Sciatic nerve (tissue), 2 donors: ENCODE measurements at regions not wholly inside any gene's neighbourhood (a gene's known extent, or its start where the extent isn't known, plus 50 kb on each side); places are given as distances from the start of the nearest gene placed in this dataset.
"Not testable (repeated sequence)": the region's sequence is repeated elsewhere in the genome, so short reads cannot be mapped to it uniquely, and the experiment has no call there.

Experiments
- ATAC-seq: fragments of 200-7000 bp; cut with Tn5 transposase; one replicate; pipeline ENCODE4 v1.9.1; 2020; ENCODE audit warnings: mild to moderate bottlenecking, moderate library complexity
- DNase-seq: peaks from one replicate; pipeline ENCODE4 v3.0.0-alpha.2; 2020; ENCODE audit warnings: low spot score
- intact Hi-C: fragments of 100-400 bp; cut with DNase I; formaldehyde crosslinking; loops from one replicate; pipeline ENCODE4 v1.14.2; 2022
- donor health status: DM: no; HTN: no; CAD: no.
- donor health status: DM: no; HTN: no; CAD: no.

- ATAC-seq (no peak), DNase-seq (no peak)
- intact Hi-C loops, result no loop called here
Observed at GRCh38 chr13:56459286-56459685, 681.4 kb upstream of the PRR20A start.

- DNase-seq (no peak), ATAC-seq (no peak)
- intact Hi-C loops, result no loop called here
Observed at GRCh38 chr13:56501750-56502149, 639.0 kb upstream of the PRR20A start.

- intact Hi-C loops, result no loop called here
- ATAC-seq (no peak), DNase-seq (no peak)
Observed at GRCh38 chr13:56510836-56511235, 629.9 kb upstream of the PRR20A start.

- DNase-seq, ATAC-seq, intact Hi-C loops: not testable (repeated sequence)
Observed at GRCh38 chr13:56512336-56512735, 628.4 kb upstream of the PRR20A start.

GRCh38 chr13:56515441-56515840 lies 625.3 kb upstream of the PRR20A start:
- DNase-seq, result no peak
- intact Hi-C loops, result no loop called here
- ATAC-seq, result no peak

- intact Hi-C loops, result no loop called here
- DNase-seq (no peak), ATAC-seq (no peak)
Observed at GRCh38 chr13:56528040-56528790, 612.5 kb upstream of the PRR20A start.

GRCh38 chr13:56530096-56530495 lies 610.6 kb upstream of the PRR20A start:
- ATAC-seq (no peak), DNase-seq (no peak)
- intact Hi-C loops, result no loop called here

GRCh38 chr13:56547921-56548320 lies 592.8 kb upstream of the PRR20A start:
- DNase-seq, intact Hi-C loops, ATAC-seq: not testable (repeated sequence)

- ATAC-seq (no peak), DNase-seq (no peak)
- intact Hi-C loops, result no loop called here
Observed at GRCh38 chr13:56558698-56559320, 581.9 kb upstream of the PRR20A start.

GRCh38 chr13:56561327-56561726 lies 579.4 kb upstream of the PRR20A start:
- ATAC-seq (no peak), DNase-seq (no peak)
- intact Hi-C loops, result no loop called here

- intact Hi-C loops, result no loop called here
- no peak for ATAC-seq
- no peak for DNase-seq
Observed at GRCh38 chr13:56563663-56564062, 577.1 kb upstream of the PRR20A start.

- intact Hi-C loops, result no loop called here
- DNase-seq, result no peak
- no peak for ATAC-seq
Observed at GRCh38 chr13:56586976-56587375, 553.7 kb upstream of the PRR20A start.

- ATAC-seq (no peak), DNase-seq (no peak)
- intact Hi-C loops, result no loop called here
Observed at GRCh38 chr13:56615572-56615971, 525.1 kb upstream of the PRR20A start.

- ATAC-seq, result no peak
- DNase-seq, result no peak
- intact Hi-C loops, result no loop called here
Observed at GRCh38 chr13:56622840-56623239, 517.9 kb upstream of the PRR20A start.

GRCh38 chr13:56628886-56629285 lies 511.8 kb upstream of the PRR20A start:
- DNase-seq, intact Hi-C loops, ATAC-seq: not testable (repeated sequence)

- ATAC-seq, intact Hi-C loops, DNase-seq: not testable (repeated sequence)
Observed at GRCh38 chr13:56631060-56631459, 509.7 kb upstream of the PRR20A start.

- ATAC-seq (no peak), DNase-seq (no peak)
- intact Hi-C loops, result no loop called here
Observed at GRCh38 chr13:56653043-56653442, 487.7 kb upstream of the PRR20A start.

- ATAC-seq (no peak), DNase-seq (no peak)
- intact Hi-C loops, result no loop called here
Observed at GRCh38 chr13:56659041-56659471, 481.7 kb upstream of the PRR20A start.

- DNase-seq, result no peak
- intact Hi-C loops, result no loop called here
- no peak for ATAC-seq
Observed at GRCh38 chr13:56670563-56670962, 470.2 kb upstream of the PRR20A start.

GRCh38 chr13:56681404-56681803 lies 459.3 kb upstream of the PRR20A start:
- no peak for DNase-seq
- intact Hi-C loops, result no loop called here
- no peak for ATAC-seq

GRCh38 chr13:56687131-56687530 lies 453.6 kb upstream of the PRR20A start:
- ATAC-seq (no peak), DNase-seq (no peak)
- intact Hi-C loops, result no loop called here
